Fibroblast of gingiva (primary cell): ENCODE measurements at regions not wholly inside any gene's neighbourhood (a gene's known extent, or its start where the extent isn't known, plus 50 kb on each side); places are given as distances from the start of the nearest gene placed in this dataset.

Experiments used
- DNase-seq: peaks from one replicate; pipeline ENCODE4 v3.0.0-alpha.2; 2011; ENCODE audit warnings: low read depth

DNA sequence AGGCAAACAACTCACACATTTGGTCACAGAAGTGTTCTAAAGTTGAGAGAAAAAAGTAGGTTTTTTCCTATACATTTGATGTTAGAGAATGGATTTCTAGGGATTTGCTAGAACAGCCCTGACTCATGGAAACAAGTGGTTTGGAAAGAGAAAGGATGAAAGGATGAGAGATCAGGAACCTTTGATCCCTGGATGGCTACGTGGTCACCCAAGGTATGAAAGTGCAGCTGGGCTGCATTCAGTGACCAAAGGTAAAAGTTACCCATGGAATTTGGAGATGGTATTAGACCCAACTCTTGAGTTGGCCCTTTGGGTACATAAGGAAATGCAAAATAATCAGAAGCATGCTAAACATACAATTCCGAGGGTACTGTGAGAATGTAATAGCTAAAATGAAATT is 61.3 kb upstream of the SPIN1 start:
- no peak for DNase-seq

DNA sequence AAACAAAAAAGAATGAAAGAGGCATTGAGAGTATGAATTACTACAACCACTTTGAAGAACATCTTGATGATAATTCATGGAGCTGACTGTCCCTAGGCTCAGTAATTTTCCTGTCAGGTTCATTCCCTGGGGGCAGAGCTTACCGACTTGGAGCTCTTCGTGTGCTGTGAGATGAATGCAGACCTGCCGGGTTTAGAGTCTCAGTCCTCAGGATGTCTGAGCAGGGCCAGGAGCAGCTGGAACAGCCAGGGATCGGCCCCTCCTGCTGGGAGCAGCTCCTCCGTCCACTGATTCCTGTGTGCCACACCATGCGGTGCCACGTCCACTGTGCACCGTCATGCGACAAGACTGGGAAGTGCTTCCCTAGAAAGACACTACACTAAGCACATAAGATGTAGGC is 62.2 kb upstream of the SPIN1 start:
- DNase-seq: no peak

DNA sequence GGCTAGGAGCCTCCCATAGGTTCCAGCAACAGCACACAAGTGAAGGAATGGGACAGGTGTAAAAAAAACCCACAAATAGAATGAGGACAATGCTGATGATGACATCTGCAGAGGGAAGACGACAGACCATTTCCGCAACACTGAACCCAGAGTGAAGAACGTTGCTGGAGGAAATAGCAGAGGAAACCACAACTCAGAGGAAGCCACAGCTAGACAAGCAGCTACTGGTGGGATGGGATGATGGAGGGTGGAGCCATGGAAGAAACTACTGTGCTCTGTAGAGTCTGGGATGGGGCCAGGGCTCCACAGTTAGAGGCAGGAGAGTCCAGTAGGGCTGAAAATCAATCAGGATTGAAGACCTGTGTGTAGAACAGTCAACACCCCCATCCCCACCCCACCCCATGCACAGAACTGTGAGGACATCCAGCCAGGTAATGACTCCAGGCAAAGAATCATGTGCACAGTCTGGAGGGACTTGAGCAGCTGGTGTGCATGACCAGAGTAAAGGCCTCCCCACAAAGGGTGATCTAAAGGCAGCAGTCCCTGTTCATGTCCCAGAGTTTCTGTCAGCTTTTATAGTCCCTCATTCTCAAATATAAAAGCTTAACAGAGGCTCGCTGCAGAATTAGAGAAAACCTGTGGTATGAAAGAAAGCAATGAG is 65.2 kb upstream of the SPIN1 start:
- no peak for DNase-seq

DNA sequence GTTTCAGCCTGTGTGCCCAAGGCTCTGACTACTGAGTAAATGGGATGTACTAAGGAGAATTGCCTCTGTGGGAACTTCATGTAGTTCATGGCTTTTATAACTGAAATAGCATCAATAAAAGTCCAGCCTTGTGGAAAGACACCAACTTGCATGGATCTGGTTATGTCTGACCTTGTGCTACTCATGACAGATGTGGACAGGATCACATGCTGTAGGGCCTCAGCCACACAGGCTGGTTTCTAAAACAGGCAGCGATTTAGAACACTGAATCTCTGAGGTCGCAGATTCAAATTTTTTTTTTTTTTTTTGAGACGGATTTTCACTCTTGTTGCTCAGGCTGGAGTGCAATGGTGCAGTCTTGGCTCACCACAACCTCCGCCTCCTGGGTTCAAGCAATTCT is 66.5 kb upstream of the SPIN1 start:
- DNase-seq: no peak

DNA sequence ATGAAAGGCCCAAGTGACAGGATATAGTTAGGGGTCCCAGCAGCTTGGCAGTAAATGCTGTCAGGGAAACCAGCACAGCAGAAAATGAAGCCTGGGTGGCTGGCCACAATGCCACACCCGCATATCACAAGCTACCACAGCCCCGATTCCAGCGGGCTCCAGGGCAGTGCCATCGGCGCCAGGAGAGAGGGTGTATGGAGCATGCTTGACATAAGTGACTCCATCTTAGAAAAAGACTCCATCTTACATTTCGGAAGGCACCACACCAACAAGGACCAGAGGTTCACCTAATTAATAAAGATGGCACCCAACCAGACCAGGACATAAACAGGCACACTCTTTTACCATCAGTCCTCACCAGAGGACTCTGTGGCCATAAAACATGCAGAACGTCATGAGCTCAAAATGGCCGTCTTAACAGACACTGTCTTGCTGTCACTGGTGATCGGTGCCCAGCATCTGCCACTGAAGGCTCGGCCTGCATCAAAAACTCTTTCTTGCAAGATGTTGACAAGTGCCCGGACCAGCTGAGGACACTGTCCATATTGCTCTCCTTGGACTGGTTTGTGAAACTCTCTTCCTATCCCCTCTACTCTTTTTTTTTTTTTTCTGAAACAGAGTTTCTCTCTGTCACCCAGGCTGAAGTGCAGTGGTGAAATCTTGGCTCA is 67.4 kb upstream of the SPIN1 start:
- DNase-seq: no peak

DNA sequence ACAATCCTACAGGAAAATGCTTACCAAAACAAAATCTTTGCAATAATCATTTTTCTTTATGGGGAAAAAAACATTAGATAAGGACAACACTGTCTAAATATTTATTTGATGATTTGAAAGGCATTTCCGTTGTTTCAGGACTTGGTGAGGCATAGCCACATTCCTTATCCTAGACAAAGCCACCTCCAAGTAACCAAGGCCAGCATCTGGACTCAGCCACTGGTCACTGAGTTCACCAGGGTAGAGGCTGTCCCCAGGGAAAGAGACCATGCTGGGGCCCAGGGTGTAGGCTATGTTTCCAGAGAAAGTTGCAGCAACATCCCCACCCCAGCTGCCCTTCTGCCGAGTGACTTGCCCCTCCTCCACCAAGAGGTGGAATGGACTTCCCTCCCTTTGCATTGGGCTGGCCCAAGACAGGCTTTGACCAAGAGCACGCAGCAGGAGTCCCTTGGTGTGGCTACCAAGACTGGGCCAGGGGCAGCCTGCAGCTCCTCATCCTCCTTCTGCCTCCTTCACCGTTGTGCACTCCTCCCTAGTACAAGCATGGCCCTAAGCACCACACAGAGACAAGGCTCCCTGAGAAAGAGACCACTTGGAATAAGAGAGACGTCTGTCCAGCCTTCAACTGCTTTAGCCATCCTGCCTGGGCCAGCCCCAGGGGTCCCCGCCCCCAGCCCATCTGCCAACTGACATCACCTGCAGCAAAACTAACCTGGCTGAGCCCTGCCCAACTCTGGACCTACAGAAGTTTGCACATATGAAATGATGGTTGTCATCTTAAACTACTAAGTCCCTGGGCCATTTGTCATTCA is 68.1 kb upstream of the SPIN1 start:
- DNase-seq: no peak

DNA sequence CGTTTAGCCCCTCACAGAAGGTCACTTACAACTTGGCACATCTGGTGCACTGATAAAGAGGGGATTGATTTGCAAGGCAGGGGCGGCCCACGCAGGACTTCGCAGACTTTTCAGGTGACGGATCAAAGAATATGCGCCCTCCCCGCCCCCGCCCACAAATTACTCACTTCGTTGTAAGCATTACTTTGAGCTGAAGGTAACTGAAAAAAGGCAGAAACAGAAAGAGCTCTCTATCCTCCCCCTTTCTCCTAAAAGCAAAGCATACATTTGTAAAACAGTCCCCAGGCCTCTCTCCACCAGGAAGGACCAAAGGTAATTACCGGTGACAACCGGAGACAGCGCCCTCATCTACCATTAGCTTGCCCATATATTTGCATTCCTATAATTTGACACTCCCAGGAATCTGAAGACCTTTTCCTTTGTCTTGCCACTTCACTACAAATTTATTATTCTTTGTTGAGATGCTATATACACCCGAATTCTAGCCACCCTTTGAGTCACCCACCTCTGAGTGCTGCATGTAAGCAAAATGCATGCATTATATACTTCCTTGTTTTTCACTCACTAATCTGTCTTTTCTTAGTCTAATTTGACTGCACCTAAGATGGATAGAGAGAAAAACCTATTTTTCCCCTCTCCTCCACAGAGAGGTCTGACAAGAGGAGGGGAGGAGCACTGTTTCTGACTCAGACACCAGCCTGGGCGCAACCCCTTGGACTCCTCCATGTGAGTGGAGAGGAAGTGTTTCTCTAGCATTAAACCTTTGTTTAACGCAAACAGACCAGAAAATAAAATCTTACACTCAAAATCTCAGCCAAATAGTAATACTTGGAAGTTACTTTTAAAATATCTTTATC is 74.7 kb upstream of the SPIN1 start:
- no peak for DNase-seq

DNA sequence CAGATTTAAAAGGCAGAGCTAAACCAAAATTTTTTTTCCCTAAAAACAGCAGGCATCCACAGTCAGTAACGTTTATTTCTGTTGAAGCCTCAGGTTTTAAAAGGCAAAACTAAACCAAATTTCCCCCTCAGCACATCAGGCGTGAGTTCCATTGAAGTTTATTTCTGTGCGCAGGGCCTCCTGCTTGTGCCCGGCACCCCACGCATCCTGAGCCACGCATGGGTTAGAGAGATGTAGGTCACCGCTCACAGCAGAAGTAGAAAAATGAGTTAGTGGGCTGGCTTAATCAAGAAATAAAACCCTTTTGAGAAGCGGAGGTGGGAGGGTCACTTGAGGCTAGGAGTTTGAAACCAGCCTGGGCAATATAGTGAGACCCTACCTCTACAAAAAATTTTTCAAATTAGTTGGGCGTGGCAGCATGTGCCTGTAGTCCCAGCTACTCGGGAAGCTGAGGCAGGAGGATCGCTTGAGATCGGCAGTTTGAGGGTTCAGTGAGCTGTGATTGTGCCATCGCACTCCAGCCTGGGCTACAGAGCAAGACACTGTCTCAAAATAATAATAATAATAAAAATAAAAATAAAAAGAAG is 75.6 kb upstream of the SPIN1 start:
- DNase-seq: no peak

DNA sequence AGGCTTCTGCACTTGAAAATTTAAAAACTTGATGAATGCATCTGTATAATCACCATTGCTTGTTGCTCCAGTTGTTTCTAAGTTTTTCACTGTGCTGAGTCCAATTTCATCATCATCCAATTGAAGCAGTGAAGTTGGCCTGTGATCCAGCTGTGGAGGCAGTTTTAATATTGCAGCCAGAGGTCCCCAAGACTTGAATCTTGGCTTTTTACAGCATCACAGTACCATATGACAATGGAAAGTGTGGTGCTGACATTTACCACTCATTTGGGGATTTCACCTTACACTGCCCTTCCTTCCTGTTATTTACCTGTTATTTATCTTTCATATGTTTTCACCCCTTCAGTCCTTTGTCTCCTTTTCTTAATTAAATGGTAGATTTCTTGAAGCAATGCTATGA is 76.2 kb upstream of the SPIN1 start:
- DNase-seq: no peak

DNA sequence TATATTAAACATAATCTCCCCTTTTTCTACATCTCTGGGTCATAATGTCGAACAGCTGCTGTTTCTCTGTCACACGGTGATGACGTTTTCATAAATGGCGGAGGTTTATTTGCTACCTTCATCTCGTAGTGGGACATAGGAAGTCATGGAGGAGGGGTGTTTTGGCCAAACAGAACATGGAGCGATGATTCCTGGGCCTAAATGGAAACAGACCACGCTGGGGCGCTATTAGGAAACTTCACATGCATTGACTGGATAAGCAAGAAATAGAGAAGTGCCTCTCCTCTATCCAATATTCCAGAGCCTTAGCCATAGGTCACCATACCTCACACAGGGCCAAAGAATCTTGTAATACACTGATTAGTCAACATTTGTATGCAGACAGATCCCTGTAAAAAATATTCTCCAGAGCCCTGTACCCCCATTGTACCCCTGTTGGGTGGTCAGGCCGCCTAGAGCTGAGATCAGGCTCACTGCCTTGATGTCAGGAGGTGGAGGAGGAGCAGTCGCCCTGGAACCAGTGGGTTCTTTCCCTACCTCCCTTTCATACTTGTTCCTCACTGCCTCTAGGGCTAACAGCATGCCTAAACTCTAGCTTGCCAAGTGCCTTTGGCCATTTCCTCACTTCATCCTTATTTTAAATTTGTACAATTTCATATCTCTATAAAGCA is 77.8 kb upstream of the SPIN1 start:
- no peak for DNase-seq

DNA sequence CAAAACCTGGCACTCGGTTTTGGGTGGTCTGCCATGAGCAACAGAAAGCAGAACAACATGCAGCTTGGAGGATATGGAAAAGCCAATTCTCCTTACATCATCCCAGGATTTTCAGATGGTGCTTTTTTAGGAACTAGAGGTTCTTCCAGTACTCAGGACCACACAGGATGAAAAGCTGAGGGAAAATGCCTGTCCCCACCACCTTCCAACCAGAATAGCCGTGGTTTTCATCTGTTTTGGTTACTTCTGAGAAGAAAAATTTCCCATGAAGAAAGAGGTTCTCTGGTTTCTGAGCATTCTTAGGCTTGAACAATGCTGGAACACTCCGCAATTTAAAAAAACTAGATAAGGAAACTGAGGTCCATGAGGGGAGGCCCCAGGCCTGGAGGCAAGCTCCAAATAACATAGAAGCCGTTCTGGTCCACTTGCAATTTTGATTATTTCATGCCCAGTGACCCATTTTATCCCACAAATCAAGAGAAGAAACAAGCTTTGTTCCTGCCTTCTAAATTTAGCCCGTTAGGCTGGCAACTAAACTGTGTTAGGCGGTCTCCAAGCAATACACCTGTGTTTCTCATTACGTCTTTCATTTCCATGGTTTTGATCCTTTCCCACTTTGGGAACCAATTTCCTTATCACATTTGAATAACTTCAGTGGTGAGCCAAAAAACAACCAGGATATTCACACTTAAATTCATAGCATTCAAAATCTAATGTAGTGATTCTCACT is 79.2 kb upstream of the SPIN1 start:
- DNase-seq: no peak

DNA sequence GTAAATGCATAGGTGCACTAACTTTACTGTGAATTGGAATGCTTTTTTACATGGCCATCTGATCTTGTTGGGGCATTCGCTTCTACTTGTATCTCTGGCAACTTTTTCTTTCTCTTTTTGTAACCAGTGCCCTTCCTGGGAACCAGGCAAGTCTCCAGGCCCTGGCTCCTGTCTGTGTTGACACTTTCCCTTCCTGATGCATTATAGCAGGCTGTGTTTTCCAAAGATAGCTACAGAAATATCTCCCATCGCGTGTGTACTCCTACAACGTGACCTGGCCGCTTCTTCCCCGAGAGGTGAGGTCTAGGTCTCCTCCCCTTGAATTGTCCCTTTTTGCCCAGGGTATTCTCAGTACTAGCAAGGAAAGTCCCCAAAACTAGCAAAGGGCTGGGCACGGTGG is 81.1 kb upstream of the SPIN1 start:
- no peak for DNase-seq

DNA sequence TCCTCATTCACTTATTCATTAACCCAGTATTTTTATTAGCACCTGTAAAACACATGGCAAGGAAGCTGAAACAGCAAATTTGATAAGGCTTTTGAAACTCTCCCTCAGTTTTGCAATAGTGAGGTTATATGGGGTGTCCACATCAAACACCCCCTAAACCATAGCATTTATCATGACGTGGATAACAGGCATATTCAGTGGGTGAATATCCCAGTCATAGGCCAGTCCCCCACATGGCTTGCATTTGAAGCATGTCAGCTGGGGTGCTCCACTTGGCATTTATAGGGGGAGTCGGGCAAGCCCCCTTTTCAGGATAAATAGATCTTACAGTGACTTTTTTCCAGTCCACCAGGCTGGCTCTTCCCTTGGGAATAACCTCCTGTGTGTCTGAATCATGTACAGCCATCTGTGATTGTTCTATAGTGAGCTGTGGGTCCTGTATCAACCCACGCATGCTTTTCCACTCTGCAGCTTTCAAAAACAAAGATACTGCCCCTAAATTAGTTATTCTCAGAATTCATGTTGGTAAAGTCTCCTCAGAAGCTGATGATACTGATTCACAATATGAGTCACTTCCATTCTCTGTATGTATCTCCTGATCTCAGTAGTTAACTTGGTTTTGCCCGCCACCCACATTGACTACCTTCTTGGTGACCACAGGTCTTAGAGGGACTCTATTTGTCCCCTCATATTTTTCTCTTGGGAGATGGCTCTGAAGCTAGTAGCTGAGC is 84.4 kb upstream of the SPIN1 start:
- DNase-seq: no peak

DNA sequence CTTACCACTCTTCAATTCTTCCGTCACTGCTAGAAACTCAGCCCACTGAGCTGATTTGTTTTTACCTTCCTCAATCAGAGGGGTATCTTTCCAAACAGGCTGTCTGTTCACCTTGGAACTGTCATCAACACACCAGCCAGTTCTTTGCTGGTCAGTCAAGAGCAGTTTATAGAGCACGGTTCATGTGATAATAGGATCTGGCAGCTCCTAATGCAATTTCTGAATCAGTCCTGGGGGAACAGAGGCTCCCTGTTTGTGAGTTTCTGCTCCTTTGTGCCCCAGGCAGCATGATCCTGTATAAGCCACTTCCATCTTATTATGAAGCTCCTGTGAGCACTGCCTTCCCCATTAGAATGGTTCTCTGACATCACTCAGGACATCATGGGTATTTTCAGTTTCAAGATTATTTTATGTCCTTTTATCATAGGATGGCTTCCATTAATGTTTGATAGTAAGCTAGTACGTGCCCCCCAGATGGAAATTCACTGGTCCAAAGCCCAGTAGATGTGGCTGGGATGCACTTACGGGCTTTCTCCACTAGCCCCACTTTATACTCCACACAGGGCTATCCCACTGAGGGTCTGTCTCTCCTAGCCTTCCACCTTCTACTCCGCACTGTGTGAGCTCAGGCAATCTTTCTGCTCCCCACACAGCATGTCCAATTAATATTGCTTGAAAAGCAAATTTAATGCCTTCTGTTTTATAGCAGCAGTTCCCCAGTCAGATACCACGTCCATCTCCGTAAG is 85.5 kb upstream of the SPIN1 start:
- no peak for DNase-seq

DNA sequence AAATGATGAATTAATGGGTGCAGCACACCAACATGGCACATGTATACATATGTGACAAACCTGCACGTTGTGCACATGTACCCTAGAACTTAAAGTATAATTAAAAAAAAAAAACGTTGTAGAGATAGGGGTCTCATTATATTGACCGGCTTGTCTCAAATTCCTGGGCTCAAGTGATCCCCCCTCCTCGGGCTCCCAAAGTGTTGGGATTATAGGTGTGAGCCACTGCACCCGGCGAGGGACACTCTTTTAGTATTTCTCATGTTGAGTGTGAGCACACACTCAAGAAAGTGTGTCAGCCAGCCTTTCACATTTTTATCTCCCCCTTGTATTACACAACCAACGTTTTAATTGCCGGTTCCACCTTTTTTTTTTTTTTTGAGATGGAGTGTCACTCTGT is 87.7 kb upstream of the SPIN1 start:
- no peak for DNase-seq

DNA sequence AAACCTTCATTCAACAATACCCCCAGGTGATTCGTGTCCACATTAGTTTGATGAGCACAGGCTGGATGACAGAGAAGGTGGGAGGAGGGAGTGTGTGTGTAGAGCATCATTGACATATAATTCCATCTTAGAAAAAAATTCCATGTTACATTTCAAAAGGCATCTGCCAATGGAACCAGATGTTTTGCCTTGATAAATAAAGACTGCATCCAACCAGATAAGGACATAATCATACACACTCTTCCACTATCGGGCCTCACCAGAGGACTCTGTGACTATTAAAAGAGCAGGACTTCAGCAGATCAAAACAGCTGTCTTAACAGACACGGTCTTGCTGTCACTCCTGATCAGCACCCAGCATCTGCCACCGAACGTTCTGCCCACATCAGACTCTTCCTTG is 96.4 kb upstream of the SPIN1 start:
- DNase-seq: no peak

DNA sequence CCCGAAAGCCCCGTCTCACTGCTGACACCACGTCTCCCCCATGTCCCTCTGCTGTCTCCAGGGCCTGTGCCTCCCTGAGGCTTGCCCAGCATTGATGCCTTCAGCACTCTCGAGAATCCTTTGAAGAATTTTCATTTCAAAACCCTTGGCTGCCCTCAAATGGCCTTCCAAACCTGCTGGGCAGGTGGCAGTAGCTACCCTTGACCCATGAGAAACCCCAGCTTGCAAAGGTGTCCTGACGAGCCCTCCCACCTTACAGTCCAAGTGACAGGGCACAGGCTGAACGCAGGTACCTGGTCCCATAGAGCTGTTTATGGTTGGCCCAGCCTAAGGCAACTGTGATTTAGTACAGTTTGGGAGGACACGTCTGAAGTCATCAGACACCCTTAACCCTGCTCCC is 97.2 kb upstream of the SPIN1 start:
- no peak for DNase-seq

DNA sequence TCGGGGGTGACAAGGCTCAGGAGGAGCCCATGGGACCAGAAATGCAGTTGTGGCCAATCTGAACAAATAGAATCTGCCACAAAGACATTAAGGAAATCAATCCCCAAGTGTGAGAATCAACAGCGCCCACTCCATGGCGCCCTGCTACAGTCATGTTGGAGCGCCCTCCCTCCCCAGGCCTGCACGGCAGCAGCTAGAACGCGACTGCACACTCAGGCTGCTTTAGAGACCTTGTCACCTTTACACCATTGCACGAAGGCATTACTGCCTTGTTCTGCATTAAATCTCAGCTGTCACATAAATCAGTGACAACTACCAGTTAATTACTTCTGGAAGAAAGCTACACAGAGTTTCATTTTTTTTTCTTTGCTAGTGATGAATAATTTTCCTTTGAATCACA is 98.7 kb upstream of the SPIN1 start:
- DNase-seq: no peak

DNA sequence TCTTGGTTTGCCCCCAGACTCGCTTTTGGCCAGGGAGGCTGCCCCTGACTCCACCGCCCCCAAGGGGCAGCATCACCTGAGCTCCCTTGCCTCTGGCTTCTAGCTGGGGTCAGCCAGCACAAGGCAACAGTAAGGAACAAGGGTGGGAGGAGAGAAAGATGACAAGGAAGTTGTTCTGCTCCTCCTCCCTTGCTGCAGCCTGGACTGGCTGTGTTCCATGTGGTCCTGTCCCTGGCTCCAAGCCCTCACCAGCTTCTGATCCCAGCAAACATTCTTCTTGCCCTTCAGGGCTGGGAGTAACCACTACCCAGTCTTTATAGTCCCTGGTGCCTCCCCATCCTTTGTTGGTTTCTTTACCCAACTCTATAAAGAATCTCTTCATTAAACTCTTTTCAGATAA is 100.3 kb upstream of the SPIN1 start:
- DNase-seq: no peak
